ENCODE measurements at regions not wholly inside any gene's neighbourhood (a gene's known extent, or its start where the extent isn't known, plus 50 kb on each side); places are given as distances from the start of the nearest gene placed in this dataset.

DNA sequence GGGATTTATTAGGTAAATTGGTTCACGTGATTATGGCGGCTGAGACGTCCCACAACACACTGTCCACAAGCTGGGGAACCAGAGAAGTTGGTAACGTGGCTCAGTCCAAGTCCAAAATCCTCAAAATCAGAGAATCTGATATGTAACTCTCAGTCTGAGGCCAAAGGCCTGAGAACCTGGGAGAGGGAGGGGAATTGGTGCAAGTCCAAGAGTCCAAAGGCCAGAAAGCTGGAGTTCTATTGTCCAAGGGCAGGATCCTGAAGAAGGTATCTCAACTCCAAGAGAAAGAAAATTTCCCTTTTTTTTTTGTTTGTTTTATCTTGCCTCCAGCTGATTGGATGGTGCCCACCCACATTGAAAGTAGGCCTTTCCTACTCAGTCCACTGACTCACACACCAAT is 83.8 kb downstream of the PRDM9 start:
- Histone ChIP-seq H4K20me1 (ENCODE audit: insufficient read depth, low read length) (no peaks in the 10 kb centered on the region), H3K9ac (ENCODE audit: low read length) (no peak overlapping the region), H3K27ac (ENCODE audit: low read length) (no peak overlapping the region), H3K36me3 (replicated peaks; ENCODE audit: insufficient read depth, low read length) (no peaks in the 10 kb centered on the region), H3K27me3 (replicated peaks; ENCODE audit: insufficient read depth, low read length) (no peaks in the 10 kb centered on the region), H2AFZ (ENCODE audit: low read length) (no peak overlapping the region), H3K9me3 (replicated peaks; ENCODE audit: insufficient read depth, low read length) (no peaks in the 10 kb centered on the region), H3K9me2 (replicated peaks; ENCODE audit: insufficient read depth, low read length) (no peaks in the 10 kb centered on the region), H3K4me1 (ENCODE audit: low read length) (no peaks in the 10 kb centered on the region), H3K4me3 (ENCODE audit: low read length) (no peak overlapping the region), H3K79me2 (ENCODE audit: low read length) (no peaks in the 10 kb centered on the region), H3K4me2 (ENCODE audit: low read depth, low read length) (no peak overlapping the region), H3F3A (ENCODE audit: insufficient read depth, low read length) (no peaks in the 10 kb centered on the region)
- no peak for DNase-seq
- TF ChIP-seq EZH2 (optimal IDR thresholded peaks at IDR 0.05; ENCODE audit: low read depth, low read length) (no peak), CTCF (IDR thresholded peaks at IDR 0.05; ENCODE audit: low read length) (no peak), EZH2phosphoT487 (IDR thresholded peaks at IDR 0.05; ENCODE audit: low read length) (no peak)

DNA sequence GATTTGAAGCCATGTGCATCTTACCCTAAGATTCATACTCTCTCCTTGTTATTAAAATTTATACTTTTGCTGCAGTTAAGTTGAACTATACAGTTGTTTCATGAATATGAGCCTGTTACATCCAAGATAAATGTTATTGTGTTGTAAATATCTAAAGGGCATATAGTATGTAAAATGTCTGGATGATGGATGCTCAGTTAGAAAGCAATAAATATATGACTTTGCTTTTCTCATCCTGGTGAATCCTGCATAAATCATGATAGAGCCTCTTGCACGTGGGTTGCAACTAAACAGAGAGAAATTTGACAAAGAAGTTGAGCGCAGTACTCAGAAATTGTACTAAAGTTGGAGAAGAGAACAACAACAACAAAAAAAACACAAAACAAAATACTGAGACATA is 99.5 kb downstream of the PRDM9 start:
- H3K4me2 ChIP-seq (ENCODE audit: low read depth, low read length): no peak overlapping the region
- no peak overlapping the region for H2AFZ ChIP-seq (ENCODE audit: low read length)
- TF ChIP-seq CTCF (IDR thresholded peaks at IDR 0.05; ENCODE audit: low read length) (no peak), EZH2phosphoT487 (IDR thresholded peaks at IDR 0.05; ENCODE audit: low read length) (no peak), EZH2 (optimal IDR thresholded peaks at IDR 0.05; ENCODE audit: low read depth, low read length) (no peak)
- no peaks in the 10 kb centered on the region for H3K27me3 ChIP-seq (replicated peaks; ENCODE audit: insufficient read depth, low read length)
- DNase-seq: no peak
- no peaks in the 10 kb centered on the region for H3K79me2 ChIP-seq (ENCODE audit: low read length)
- H3F3A ChIP-seq (ENCODE audit: insufficient read depth, low read length): no peaks in the 10 kb centered on the region
- no peaks in the 10 kb centered on the region for H3K9me2 ChIP-seq (replicated peaks; ENCODE audit: insufficient read depth, low read length)
- no peak overlapping the region for H3K27ac ChIP-seq (ENCODE audit: low read length)
- no peaks in the 10 kb centered on the region for H3K36me3 ChIP-seq (replicated peaks; ENCODE audit: insufficient read depth, low read length)
- no peaks in the 10 kb centered on the region for H3K4me1 ChIP-seq (ENCODE audit: low read length)
- no peak overlapping the region for H3K4me3 ChIP-seq (ENCODE audit: low read length)
- H3K9ac ChIP-seq (ENCODE audit: low read length): no peak overlapping the region
- no peaks in the 10 kb centered on the region for H4K20me1 ChIP-seq (ENCODE audit: insufficient read depth, low read length)
- no peaks in the 10 kb centered on the region for H3K9me3 ChIP-seq (replicated peaks; ENCODE audit: insufficient read depth, low read length)

- Histone ChIP-seq H3K9ac (ENCODE audit: low read length) (no peak overlapping the region), H3K4me2 (ENCODE audit: low read depth, low read length) (no peak overlapping the region), H3K79me2 (ENCODE audit: low read length) (no peaks in the 10 kb centered on the region), H3F3A (ENCODE audit: insufficient read depth, low read length) (no peaks in the 10 kb centered on the region), H3K36me3 (replicated peaks; ENCODE audit: insufficient read depth, low read length) (no peaks in the 10 kb centered on the region), H3K4me3 (ENCODE audit: low read length) (no peak overlapping the region), H3K9me2 (replicated peaks; ENCODE audit: insufficient read depth, low read length) (no peaks in the 10 kb centered on the region), H3K9me3 (replicated peaks; ENCODE audit: insufficient read depth, low read length) (no peaks in the 10 kb centered on the region), H2AFZ (ENCODE audit: low read length) (no peak overlapping the region), H3K27me3 (replicated peaks; ENCODE audit: insufficient read depth, low read length) (no peaks in the 10 kb centered on the region), H3K27ac (ENCODE audit: low read length) (no peak overlapping the region), H3K4me1 (ENCODE audit: low read length) (no peaks in the 10 kb centered on the region), H4K20me1 (ENCODE audit: insufficient read depth, low read length) (no peaks in the 10 kb centered on the region)
- no peak for TF ChIP-seq EZH2phosphoT487 (IDR thresholded peaks at IDR 0.05; ENCODE audit: low read length)
- no peak for TF ChIP-seq CTCF (IDR thresholded peaks at IDR 0.05; ENCODE audit: low read length)
- no peak for TF ChIP-seq EZH2 (optimal IDR thresholded peaks at IDR 0.05; ENCODE audit: low read depth, low read length)
- DNase-seq: no peak
Observed at GRCh38 chr5:23612701-23613100, 105.3 kb downstream of the PRDM9 start.

Measured in MM.1S (cell line).